Tibial nerve (tissue), 4 donors: ENCODE measurements at regions not wholly inside any gene's neighbourhood (a gene's known extent, or its start where the extent isn't known, plus 50 kb on each side); places are given as distances from the start of the nearest gene placed in this dataset.

ENCODE experiments used
- DNase-seq, 2 donors: peaks; one replicate each; pipeline ENCODE4 v3.0.0-alpha.2; 2019; ENCODE audit warnings: low spot score in 2 of 2
- H3K27ac ChIP-seq, 4 donors: fragments of 200-600 bp; sonication (generic) in 3 of 4; one replicate each; pipeline ENCODE4 v1.5.1; 2017 to 2019; ENCODE audit warnings: mild to moderate bottlenecking in 1 of 4
- H3K27me3 ChIP-seq, 2 donors: fragments of 200-600 bp; sonication (generic) in 1 of 2; one replicate each; pipeline versions ENCODE4 v1.5.1 to v1.6.0; 2017 to 2019
- H3K36me3 ChIP-seq, 3 donors: fragments of 200-600 bp; sonication (generic); one replicate each; pipeline ENCODE4 v1.5.1; 2018 to 2019
- H3K4me1 ChIP-seq, 4 donors: fragments of 200-600 bp; sonication (generic) in 3 of 4; one replicate each; pipeline ENCODE4 v1.5.1; 2017 to 2019
- H3K4me3 ChIP-seq, 4 donors: fragments of 200-600 bp; sonication (generic) in 3 of 4; one replicate each; pipeline ENCODE4 v1.5.1; 2017 to 2019; ENCODE audit warnings: mild to moderate bottlenecking in 1 of 4, moderate library complexity in 1 of 4
- H3K9me3 ChIP-seq, 4 donors: fragments of 200-600 bp; sonication (generic) in 3 of 4; one replicate each; pipeline ENCODE4 v1.5.1; 2017 to 2019
- EP300 ChIP-seq, 2 donors: sonication (generic); formaldehyde crosslinking; IDR thresholded peaks; one replicate each; pipeline ENCODE4 v1.6.1; 2017; ENCODE audit warnings: antibody characterized with exemption in 2 of 2, mild to moderate bottlenecking in 1 of 2
- POLR2A ChIP-seq, 2 donors: fragments of 450-650 bp; IDR thresholded peaks; one replicate each; pipeline ENCODE4 v1.6.1; 2017; ENCODE audit warnings: antibody characterized with exemption in 2 of 2, mild to moderate bottlenecking in 2 of 2, moderate library complexity in 2 of 2
- whole genome bisulfite sequencing, 2 donors: methylation state at CpG; one replicate each; pipeline ENCODE4 v1.1.5; 2018; 5-methylcytosine and 5-hydroxymethylcytosine counted together
- TF ChIP-seq, protein P1 (sequence below), 5 experiments: fragments of 200-600 bp in 3 of 5; fragments of 450-650 bp in 2 of 5; sonication (generic) in 3 of 5; IDR thresholded peaks; one replicate each; pipeline ENCODE4 v1.5.1; 2016 to 2019; ENCODE audit warnings: antibody characterized with exemption in 5 of 5, mild to moderate bottlenecking in 3 of 5, moderate library complexity in 2 of 5

DNA sequence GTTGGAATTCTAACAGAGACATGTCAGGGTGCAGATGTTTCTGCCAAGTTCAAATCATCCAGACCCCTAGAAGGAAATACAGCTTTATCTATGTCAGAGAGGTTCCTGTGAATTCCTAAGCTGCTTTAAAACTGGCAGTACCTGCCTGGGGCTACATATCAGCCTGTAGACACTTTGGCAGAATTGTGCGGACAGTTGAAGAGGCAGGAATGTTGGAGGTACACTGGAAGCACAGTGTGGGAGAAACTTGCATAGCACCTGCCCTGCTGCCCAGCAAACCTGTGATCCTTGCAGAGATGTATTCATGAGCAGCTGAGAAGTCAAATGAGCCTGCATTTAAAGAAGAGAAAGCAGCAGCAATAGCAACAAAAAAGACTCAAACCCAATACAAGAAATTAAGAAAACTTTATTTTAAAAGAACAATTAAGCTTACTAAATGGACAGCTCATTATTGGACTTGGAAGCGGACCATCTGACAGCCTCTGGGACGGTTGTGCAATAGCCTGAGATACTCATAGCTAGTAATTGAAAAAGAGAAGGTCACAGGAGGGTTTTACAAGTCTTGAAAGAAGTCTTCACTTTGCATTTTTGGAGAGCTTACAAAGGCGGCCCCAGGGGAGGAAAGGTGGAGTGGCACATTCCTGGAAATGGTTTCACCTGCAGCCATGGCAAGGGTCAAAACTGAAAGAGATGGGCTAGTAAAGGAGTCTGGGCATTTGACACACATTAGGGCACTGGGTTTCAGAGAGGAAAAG is 280.9 kb upstream of the FLRT2 start:
- no peaks in the 10 kb centered on the region for H3K9me3 ChIP-seq
- peak in 1 of 2 donors; percentile 65 for DNase-seq
- no peak overlapping the region for H3K27ac ChIP-seq
- H3K27me3 ChIP-seq = no peaks in the 10 kb centered on the region
- no peak for TF ChIP-seq EP300 (IDR thresholded peaks at IDR 0.05)
- no peak for TF ChIP-seq POLR2A (IDR thresholded peaks at IDR 0.05)
- TF ChIP-seq, protein P1, sequence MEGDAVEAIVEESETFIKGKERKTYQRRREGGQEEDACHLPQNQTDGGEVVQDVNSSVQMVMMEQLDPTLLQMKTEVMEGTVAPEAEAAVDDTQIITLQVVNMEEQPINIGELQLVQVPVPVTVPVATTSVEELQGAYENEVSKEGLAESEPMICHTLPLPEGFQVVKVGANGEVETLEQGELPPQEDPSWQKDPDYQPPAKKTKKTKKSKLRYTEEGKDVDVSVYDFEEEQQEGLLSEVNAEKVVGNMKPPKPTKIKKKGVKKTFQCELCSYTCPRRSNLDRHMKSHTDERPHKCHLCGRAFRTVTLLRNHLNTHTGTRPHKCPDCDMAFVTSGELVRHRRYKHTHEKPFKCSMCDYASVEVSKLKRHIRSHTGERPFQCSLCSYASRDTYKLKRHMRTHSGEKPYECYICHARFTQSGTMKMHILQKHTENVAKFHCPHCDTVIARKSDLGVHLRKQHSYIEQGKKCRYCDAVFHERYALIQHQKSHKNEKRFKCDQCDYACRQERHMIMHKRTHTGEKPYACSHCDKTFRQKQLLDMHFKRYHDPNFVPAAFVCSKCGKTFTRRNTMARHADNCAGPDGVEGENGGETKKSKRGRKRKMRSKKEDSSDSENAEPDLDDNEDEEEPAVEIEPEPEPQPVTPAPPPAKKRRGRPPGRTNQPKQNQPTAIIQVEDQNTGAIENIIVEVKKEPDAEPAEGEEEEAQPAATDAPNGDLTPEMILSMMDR (IDR thresholded peaks at IDR 0.05) = no peak
- no peaks in the 10 kb centered on the region for H3K36me3 ChIP-seq
- H3K4me3 ChIP-seq = no peak overlapping the region
- peaks cover 0 to 5% (median 0%) of the 10 kb centered on the region in 4 donors for H3K4me1 ChIP-seq
- 68 to 77% methylated on average over 4 of the region's 4 CpGs for WGBS, 2 donors

DNA sequence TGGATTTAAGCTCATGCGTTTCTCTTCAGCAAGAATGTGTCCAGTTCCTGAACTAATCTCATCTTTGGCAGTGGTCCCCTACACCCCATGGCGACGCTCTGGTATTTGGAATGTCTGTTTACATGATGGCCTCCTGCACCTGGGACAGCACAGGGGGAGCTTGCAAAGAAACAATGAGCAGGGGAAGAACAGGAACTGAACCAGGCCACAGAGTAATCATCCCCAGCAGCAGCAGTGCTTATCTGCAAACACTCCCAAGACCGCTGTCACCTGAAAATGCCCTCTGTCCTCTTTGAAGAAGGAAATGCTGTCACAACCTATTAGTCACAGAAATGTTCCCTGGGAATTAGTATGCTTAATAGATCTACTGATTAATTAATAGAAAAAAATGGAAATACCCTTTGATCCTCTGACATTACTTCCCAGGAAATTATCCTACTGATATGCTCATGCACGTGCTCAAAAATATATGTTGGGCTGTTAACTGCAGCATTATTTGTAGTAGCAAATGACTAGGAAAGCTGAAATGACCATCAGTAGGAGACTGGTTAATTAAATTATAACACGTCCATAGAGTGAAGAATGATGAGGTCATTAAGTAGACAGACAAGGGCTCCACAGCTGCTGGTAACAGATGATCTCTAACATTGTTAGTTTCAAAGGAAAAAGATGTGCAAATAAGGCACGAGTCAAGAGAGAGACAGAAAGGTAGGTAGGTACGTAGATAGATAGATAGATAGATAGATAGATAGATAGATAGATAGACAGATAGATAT is 279.3 kb upstream of the FLRT2 start:
- no peaks in the 10 kb centered on the region for H3K9me3 ChIP-seq
- no peaks in the 10 kb centered on the region for H3K27me3 ChIP-seq
- DNase-seq = no peak
- no peak overlapping the region for H3K4me3 ChIP-seq
- H3K27ac ChIP-seq = no peak overlapping the region
- peaks cover 0 to 5% (median 0%) of the 10 kb centered on the region in 4 donors for H3K4me1 ChIP-seq
- no peaks in the 10 kb centered on the region for H3K36me3 ChIP-seq
- TF ChIP-seq POLR2A (IDR thresholded peaks at IDR 0.05) = no peak
- no peak for TF ChIP-seq EP300 (IDR thresholded peaks at IDR 0.05)
- TF ChIP-seq, protein P1 (IDR thresholded peaks at IDR 0.05) = no peak
- WGBS, 2 donors = 61 to 69% methylated on average over 8 of the region's 8 CpGs

DNA sequence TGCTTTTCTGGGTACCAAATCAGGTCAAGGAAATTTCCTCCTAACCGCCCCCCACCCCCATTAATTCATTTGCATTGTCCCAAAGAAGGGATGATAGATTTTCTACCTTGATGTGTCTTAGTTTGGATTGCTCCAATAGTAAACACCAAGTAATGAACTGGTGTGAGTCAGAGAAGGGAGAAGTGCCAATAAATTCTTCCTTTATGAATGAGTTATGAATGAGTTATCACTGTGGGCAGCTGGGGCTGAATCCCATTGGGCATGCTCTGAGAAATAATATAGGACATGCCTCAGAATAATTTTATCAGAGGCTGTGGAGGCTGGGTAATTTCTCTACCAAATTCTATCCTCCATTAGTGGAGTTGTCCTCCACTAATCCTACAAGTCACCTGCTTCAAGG is 277.9 kb upstream of the FLRT2 start:
- no peak for TF ChIP-seq POLR2A (IDR thresholded peaks at IDR 0.05)
- no peak for TF ChIP-seq EP300 (IDR thresholded peaks at IDR 0.05)
- TF ChIP-seq, protein P1 (IDR thresholded peaks at IDR 0.05) = no peak
- peaks cover 0 to 5% (median 0%) of the 10 kb centered on the region in 4 donors for H3K4me1 ChIP-seq
- no peak for DNase-seq
- H3K9me3 ChIP-seq = no peaks in the 10 kb centered on the region
- WGBS, 2 donors = 81 to 82% methylated on average over 1 of the region's 1 CpG
- H3K27me3 ChIP-seq = no peaks in the 10 kb centered on the region
- no peak overlapping the region for H3K27ac ChIP-seq
- no peaks in the 10 kb centered on the region for H3K36me3 ChIP-seq
- no peak overlapping the region for H3K4me3 ChIP-seq

DNA sequence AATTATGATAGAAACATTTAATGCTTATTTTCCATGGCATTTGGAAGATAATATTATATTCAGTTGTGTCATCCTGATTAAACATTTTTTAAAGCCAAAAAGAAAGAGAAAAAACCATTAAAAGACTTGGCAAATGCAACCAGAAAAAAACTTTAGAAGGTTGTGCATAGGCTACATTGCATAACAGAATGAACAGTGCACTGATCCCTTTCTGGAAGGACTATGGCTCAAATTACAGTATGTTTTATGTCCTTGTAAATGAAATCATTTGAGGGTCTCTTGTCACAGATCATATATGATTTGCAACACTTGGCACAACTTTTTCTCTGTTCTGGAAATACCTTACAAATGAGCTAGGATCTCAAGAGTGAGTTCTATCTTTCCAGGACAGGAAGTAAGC is 275.2 kb upstream of the FLRT2 start:
- H3K4me1 ChIP-seq = no peaks in the 10 kb centered on the region
- H3K4me3 ChIP-seq = no peak overlapping the region
- H3K27ac ChIP-seq = no peak overlapping the region
- TF ChIP-seq, protein P1 (IDR thresholded peaks at IDR 0.05) = no peak
- no peak for TF ChIP-seq POLR2A (IDR thresholded peaks at IDR 0.05)
- TF ChIP-seq EP300 (IDR thresholded peaks at IDR 0.05) = no peak
- H3K36me3 ChIP-seq = no peaks in the 10 kb centered on the region
- no peak for DNase-seq
- H3K9me3 ChIP-seq = no peaks in the 10 kb centered on the region
- no peaks in the 10 kb centered on the region for H3K27me3 ChIP-seq

DNA sequence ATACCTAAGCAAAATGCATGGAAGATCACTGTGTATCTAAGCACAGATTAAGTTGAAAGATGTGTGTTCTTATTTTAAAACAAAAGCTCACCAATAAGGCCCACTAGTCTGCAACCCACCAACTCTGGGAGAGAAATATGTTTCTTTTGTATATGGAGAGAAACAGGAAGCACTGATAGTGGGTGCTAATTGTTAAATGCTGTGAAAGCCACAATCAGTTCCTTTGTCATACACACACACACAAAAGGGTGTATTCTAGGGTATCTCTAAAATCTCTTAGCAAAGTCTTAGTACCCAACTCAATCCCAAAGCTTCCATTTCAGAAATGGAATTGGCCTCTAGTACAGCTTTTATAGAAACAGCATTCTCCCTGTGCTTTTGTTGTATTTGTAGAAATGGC is 272.7 kb upstream of the FLRT2 start:
- no peak overlapping the region for H3K4me3 ChIP-seq

More for the DNA sequence above, 272.7 kb upstream of the FLRT2 start:
- no peaks in the 10 kb centered on the region for H3K27me3 ChIP-seq
- no peaks in the 10 kb centered on the region for H3K4me1 ChIP-seq
- no peak for DNase-seq
- TF ChIP-seq POLR2A (IDR thresholded peaks at IDR 0.05) (no peak), EP300 (IDR thresholded peaks at IDR 0.05) (no peak)
- TF ChIP-seq, protein P1 (IDR thresholded peaks at IDR 0.05) = no peak
- H3K9me3 ChIP-seq = no peaks in the 10 kb centered on the region
- no peak overlapping the region for H3K27ac ChIP-seq
- no peaks in the 10 kb centered on the region for H3K36me3 ChIP-seq
